H1 (cell line): ENCODE measurements at regions not wholly inside any gene's neighbourhood (a gene's known extent, or its start where the extent isn't known, plus 50 kb on each side); places are given as distances from the start of the nearest gene placed in this dataset.

Source experiments
- CHD1 ChIP-seq: IDR thresholded peaks from 2 replicates; pipeline ENCODE4 v1.6.1; 2012; ENCODE audit warnings: low read depth, low read length, improper control_type of control experiment
- PHF8 ChIP-seq: fragments of 200-600 bp; sonication (generic); conservative IDR thresholded peaks from 2 replicates; pipeline ENCODE4 v1.7.1; 2012; ENCODE audit warnings: low read depth, mild to moderate bottlenecking, inconsistent platforms, low read length, moderate library complexity

DNA sequence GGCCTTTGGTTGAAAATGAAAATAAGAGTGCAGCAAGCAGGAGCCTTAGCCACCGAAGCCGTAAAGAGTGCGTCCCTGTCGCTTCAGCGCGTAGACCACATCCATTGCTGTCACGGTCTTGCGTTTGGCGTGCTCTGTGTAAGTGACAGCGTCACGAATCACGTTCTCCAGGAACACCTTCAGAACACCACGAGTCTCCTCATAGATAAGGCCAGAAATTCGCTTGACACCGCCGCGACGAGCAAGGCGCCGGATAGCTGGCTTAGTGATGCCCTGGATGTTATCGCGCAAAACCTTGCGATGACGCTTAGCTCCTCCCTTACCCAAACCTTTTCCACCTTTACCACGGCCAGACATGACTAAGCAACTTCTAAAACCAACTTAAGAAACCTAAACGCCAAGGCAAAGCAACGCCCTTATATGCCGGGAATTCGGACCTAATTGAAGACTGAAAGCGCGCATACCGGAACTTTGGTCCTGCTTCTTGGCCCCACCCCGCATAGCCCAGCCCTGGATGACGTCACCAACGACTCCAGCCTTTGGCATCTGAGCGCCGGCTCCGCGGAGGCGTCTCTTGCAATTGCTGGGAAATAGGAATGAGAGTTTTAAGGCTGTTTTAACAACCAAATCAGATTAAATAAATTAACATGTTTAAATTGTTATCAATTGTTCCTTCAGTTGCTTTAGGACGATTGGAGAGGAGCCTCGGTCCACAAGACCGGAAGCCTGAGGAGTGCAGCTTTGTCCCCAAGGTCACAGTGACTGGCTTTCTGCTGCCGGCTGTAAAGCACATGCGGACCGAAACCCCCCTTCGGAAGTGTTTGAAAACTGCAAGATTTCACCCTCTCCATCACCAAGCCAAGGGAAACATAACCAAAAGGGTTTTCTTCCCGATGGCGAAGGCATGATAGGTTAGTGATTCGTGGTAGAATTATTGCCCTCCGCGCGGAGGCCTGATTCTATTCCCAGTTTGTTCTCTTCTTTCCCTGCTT lies 79.6 kb upstream of the BTN3A2 start (continued):
- peak; percentile 63; the same call in 1 of the 2 replicates for TF ChIP-seq CHD1
- peak; percentile 39 for TF ChIP-seq PHF8
